ENCODE measurements at regions not wholly inside any gene's neighbourhood (a gene's known extent, or its start where the extent isn't known, plus 50 kb on each side); places are given as distances from the start of the nearest gene placed in this dataset.
"Not testable (repeated sequence)": the region's sequence is repeated elsewhere in the genome, so short reads cannot be mapped to it uniquely, and the experiment has no call there.

DNA sequence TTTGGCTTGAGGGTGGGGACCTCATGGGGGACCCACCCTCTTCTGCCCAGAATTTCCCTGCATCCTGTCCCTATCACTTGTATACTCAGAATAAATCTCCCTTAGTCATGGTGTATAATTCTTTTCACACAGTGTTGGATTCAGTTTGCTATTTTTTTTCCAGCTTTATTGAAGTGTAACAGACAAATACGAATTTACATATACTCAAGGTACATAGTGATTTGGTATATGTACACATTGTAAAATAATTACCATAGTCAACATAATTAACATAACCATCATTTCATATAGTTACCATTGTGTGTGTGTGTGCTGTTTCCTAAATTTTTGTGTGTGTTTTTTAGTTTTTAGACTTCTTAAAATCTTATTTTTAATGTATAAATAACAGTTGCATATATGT lies 269.9 kb downstream of the CNTNAP3 start:
- not testable (repeated sequence) for H4K8ac ChIP-seq (ENCODE audit: low read depth, low read length); H3K36me3 ChIP-seq (ENCODE audit: control insufficient read depth in 1 of 2, insufficient read depth in 2 of 2, low read length in 2 of 2); H2AK5ac ChIP-seq (ENCODE audit: low read length); H2AFZ ChIP-seq (ENCODE audit: insufficient read depth, low read length, poor library complexity); H4K12ac ChIP-seq (ENCODE audit: low read depth, low read length); H3K14ac ChIP-seq (ENCODE audit: low read length); H3K9ac ChIP-seq (ENCODE audit: low read length); H2BK5ac ChIP-seq (ENCODE audit: low read depth, low read length, poor library complexity); H3K4me2 ChIP-seq (ENCODE audit: low read length); H3K79me1 ChIP-seq (ENCODE audit: low read length); DNase-seq; H3K27ac ChIP-seq (ENCODE audit: low read depth, low read length); H2BK120ac ChIP-seq (ENCODE audit: insufficient read depth, low read length, poor library complexity); H3K23ac ChIP-seq (ENCODE audit: low read length); H3K18ac ChIP-seq (ENCODE audit: low read length); H3K79me2 ChIP-seq (ENCODE audit: control insufficient read depth, insufficient read depth, low read length, poor library complexity); H2BK12ac ChIP-seq (ENCODE audit: low read length); H3K9me3 ChIP-seq (ENCODE audit: insufficient read depth, low read depth, low read length); H3K4ac ChIP-seq (ENCODE audit: low read depth, low read length); H4K91ac ChIP-seq (ENCODE audit: low read depth, low read length); H3K4me3 ChIP-seq (ENCODE audit: low read depth, low read length); H3K4me1 ChIP-seq (ENCODE audit: control insufficient read depth in 1 of 2, insufficient read depth in 2 of 2, low read length in 2 of 2); H3K27me3 ChIP-seq (ENCODE audit: insufficient read depth, low read length)
- WGBS (ENCODE audit: extremely low coverage, insufficient coverage, insufficient read length) = no CpG with 5 or more reads among the region's 1 CpG

DNA sequence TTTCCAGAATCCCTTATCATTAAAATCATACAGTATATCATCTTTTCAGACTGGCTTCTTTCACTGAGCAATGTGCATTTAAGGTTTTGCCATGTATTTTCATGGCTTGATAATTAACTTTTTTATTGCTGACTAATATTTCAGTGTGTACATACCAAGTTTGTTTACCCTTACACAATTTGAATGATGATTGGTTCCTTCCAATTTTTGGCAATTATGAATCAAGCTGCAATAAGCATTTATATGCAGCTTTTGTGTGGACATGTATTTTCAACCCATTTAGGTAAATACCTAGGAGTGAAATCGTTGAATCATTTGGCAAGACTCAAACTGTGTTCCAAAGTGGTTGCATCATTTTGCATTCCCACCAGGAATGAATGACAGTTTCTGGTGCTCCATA lies 272.8 kb downstream of the CNTNAP3 start:
- H3K9ac ChIP-seq (ENCODE audit: low read length); H4K8ac ChIP-seq (ENCODE audit: low read depth, low read length): not testable (repeated sequence)
- WGBS (ENCODE audit: extremely low coverage, insufficient coverage, insufficient read length) = no CpG with 5 or more reads among the region's 1 CpG

GRCh38 chr9:39014805-39015123 lies 273.2 kb downstream of the CNTNAP3 start:
- H4K91ac ChIP-seq (ENCODE audit: low read depth, low read length); H3K4me2 ChIP-seq (ENCODE audit: low read length); H2BK5ac ChIP-seq (ENCODE audit: low read depth, low read length, poor library complexity); H3K4me3 ChIP-seq (ENCODE audit: low read depth, low read length); H3K23ac ChIP-seq (ENCODE audit: low read length); H3K27ac ChIP-seq (ENCODE audit: low read depth, low read length); H2BK12ac ChIP-seq (ENCODE audit: low read length); H2AFZ ChIP-seq (ENCODE audit: insufficient read depth, low read length, poor library complexity); H2AK5ac ChIP-seq (ENCODE audit: low read length); H3K9me3 ChIP-seq (ENCODE audit: insufficient read depth, low read depth, low read length); H3K14ac ChIP-seq (ENCODE audit: low read length); H4K8ac ChIP-seq (ENCODE audit: low read depth, low read length); H3K4ac ChIP-seq (ENCODE audit: low read depth, low read length); H3K27me3 ChIP-seq (ENCODE audit: insufficient read depth, low read length); H3K4me1 ChIP-seq (ENCODE audit: control insufficient read depth in 1 of 2, insufficient read depth in 2 of 2, low read length in 2 of 2); H3K9ac ChIP-seq (ENCODE audit: low read length); H3K79me1 ChIP-seq (ENCODE audit: low read length); H3K79me2 ChIP-seq (ENCODE audit: control insufficient read depth, insufficient read depth, low read length, poor library complexity); H3K18ac ChIP-seq (ENCODE audit: low read length); H3K36me3 ChIP-seq (ENCODE audit: control insufficient read depth in 1 of 2, insufficient read depth in 2 of 2, low read length in 2 of 2); H4K12ac ChIP-seq (ENCODE audit: low read depth, low read length); H2BK120ac ChIP-seq (ENCODE audit: insufficient read depth, low read length, poor library complexity): not testable (repeated sequence)
- DNase-seq = peak; percentile 12 to 42

More for the DNA sequence above, 272.8 kb downstream of the CNTNAP3 start:
- H3K4me3 ChIP-seq (ENCODE audit: low read depth, low read length); H2AFZ ChIP-seq (ENCODE audit: insufficient read depth, low read length, poor library complexity); H3K79me2 ChIP-seq (ENCODE audit: control insufficient read depth, insufficient read depth, low read length, poor library complexity); H3K4me1 ChIP-seq (ENCODE audit: control insufficient read depth in 1 of 2, insufficient read depth in 2 of 2, low read length in 2 of 2); H2BK5ac ChIP-seq (ENCODE audit: low read depth, low read length, poor library complexity); H3K9me3 ChIP-seq (ENCODE audit: insufficient read depth, low read depth, low read length); H2AK5ac ChIP-seq (ENCODE audit: low read length); DNase-seq; H4K91ac ChIP-seq (ENCODE audit: low read depth, low read length); H3K23ac ChIP-seq (ENCODE audit: low read length); H3K27me3 ChIP-seq (ENCODE audit: insufficient read depth, low read length); H4K12ac ChIP-seq (ENCODE audit: low read depth, low read length); H3K18ac ChIP-seq (ENCODE audit: low read length); H2BK120ac ChIP-seq (ENCODE audit: insufficient read depth, low read length, poor library complexity); H3K36me3 ChIP-seq (ENCODE audit: control insufficient read depth in 1 of 2, insufficient read depth in 2 of 2, low read length in 2 of 2); H3K4ac ChIP-seq (ENCODE audit: low read depth, low read length); H3K79me1 ChIP-seq (ENCODE audit: low read length); H3K4me2 ChIP-seq (ENCODE audit: low read length); H3K14ac ChIP-seq (ENCODE audit: low read length); H2BK12ac ChIP-seq (ENCODE audit: low read length); H3K27ac ChIP-seq (ENCODE audit: low read depth, low read length): not testable (repeated sequence)

GRCh38 chr9:39014096-39014804 lies 273.7 kb downstream of the CNTNAP3 start:
- no CpG with 5 or more reads among the region's 6 CpGs for WGBS (ENCODE audit: extremely low coverage, insufficient coverage, insufficient read length)

More at GRCh38 chr9:39014096-39014804, 273.7 kb downstream of the CNTNAP3 start:
- not testable (repeated sequence) for H3K4me2 ChIP-seq (ENCODE audit: low read length); H4K8ac ChIP-seq (ENCODE audit: low read depth, low read length); H3K79me2 ChIP-seq (ENCODE audit: control insufficient read depth, insufficient read depth, low read length, poor library complexity); H2BK120ac ChIP-seq (ENCODE audit: insufficient read depth, low read length, poor library complexity); H3K18ac ChIP-seq (ENCODE audit: low read length); H4K91ac ChIP-seq (ENCODE audit: low read depth, low read length); H3K4ac ChIP-seq (ENCODE audit: low read depth, low read length); DNase-seq; H2BK12ac ChIP-seq (ENCODE audit: low read length); H3K9ac ChIP-seq (ENCODE audit: low read length); H2AFZ ChIP-seq (ENCODE audit: insufficient read depth, low read length, poor library complexity); H3K36me3 ChIP-seq (ENCODE audit: control insufficient read depth in 1 of 2, insufficient read depth in 2 of 2, low read length in 2 of 2); H3K27me3 ChIP-seq (ENCODE audit: insufficient read depth, low read length); H2AK5ac ChIP-seq (ENCODE audit: low read length); H3K4me3 ChIP-seq (ENCODE audit: low read depth, low read length); H3K9me3 ChIP-seq (ENCODE audit: insufficient read depth, low read depth, low read length); H4K12ac ChIP-seq (ENCODE audit: low read depth, low read length); H3K23ac ChIP-seq (ENCODE audit: low read length); H3K4me1 ChIP-seq (ENCODE audit: control insufficient read depth in 1 of 2, insufficient read depth in 2 of 2, low read length in 2 of 2); H3K14ac ChIP-seq (ENCODE audit: low read length); H2BK5ac ChIP-seq (ENCODE audit: low read depth, low read length, poor library complexity); H3K27ac ChIP-seq (ENCODE audit: low read depth, low read length); H3K79me1 ChIP-seq (ENCODE audit: low read length)
